Esophagus squamous epithelium (tissue), 4 donors: ENCODE measurements at regions not wholly inside any gene's neighbourhood (a gene's known extent, or its start where the extent isn't known, plus 50 kb on each side); places are given as distances from the start of the nearest gene placed in this dataset.

ENCODE experiments used
- POLR2A ChIP-seq, 4 donors: fragments of 450-650 bp; IDR thresholded peaks; one replicate each; pipeline ENCODE4 v1.6.1; 2017; ENCODE audit warnings: antibody characterized with exemption in 4 of 4, mild to moderate bottlenecking in 4 of 4, moderate library complexity in 3 of 4
- TF ChIP-seq, protein P1 (sequence below), 6 experiments: fragments of 450-650 bp in 4 of 6; fragments of 200-600 bp in 2 of 6; sonication (generic) in 2 of 6; IDR thresholded peaks; one replicate each; pipeline ENCODE4 v1.5.1; 2016 to 2019; ENCODE audit warnings: antibody characterized with exemption in 6 of 6, mild to moderate bottlenecking in 4 of 6, moderate library complexity in 4 of 6

- TF ChIP-seq, protein P1, sequence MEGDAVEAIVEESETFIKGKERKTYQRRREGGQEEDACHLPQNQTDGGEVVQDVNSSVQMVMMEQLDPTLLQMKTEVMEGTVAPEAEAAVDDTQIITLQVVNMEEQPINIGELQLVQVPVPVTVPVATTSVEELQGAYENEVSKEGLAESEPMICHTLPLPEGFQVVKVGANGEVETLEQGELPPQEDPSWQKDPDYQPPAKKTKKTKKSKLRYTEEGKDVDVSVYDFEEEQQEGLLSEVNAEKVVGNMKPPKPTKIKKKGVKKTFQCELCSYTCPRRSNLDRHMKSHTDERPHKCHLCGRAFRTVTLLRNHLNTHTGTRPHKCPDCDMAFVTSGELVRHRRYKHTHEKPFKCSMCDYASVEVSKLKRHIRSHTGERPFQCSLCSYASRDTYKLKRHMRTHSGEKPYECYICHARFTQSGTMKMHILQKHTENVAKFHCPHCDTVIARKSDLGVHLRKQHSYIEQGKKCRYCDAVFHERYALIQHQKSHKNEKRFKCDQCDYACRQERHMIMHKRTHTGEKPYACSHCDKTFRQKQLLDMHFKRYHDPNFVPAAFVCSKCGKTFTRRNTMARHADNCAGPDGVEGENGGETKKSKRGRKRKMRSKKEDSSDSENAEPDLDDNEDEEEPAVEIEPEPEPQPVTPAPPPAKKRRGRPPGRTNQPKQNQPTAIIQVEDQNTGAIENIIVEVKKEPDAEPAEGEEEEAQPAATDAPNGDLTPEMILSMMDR (IDR thresholded peaks at IDR 0.05): no peak
- TF ChIP-seq POLR2A (IDR thresholded peaks at IDR 0.05): no peak
Observed at GRCh38 chr11:28654191-28654590, 546.0 kb downstream of the METTL15 start.
